ENCODE measurements at regions not wholly inside any gene's neighbourhood (a gene's known extent, or its start where the extent isn't known, plus 50 kb on each side); places are given as distances from the start of the nearest gene placed in this dataset.

DNA sequence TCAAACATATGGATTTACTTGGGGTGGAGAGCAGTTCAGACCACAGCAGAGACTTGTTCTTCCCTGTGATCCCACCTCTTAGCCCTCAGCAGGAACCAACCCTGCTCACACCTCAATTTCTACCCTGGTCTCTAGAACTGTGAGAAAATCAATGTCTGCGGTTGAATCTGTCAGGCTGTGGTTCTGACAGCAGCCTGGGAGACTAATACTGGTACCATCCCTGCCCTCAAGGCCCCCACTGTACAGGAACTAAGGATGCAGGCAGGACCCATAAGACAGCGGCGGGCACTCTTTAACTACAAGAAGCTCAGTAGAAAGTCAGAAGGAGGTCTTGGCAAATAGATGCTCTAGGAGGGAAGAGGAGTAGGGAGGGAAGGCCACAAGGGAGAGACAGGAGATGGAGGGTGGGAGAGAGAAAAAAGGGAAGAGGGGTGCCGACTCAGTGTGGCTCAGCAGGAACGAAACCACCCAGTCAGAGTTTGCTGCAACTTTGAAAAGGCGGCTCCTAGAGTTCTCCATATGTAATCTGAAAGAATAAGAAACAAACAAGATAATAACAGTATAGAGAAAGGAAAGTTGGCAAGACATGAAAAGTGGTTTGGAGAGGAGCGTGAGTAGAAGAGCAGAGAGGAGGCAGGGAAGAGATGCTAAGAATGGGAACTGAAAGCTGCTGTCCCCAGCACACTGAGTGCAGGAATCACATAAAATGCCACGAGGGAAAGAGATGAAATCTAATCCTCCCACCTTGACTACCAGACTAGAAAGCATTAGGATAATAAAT is 323.9 kb upstream of the ID2 start:
- H3K4me2 ChIP-seq (ENCODE audit: low read length): no peak overlapping the region
- no peak overlapping the region for H3K4me3 ChIP-seq (ENCODE audit: low read length)
- H3K9me2 ChIP-seq (ENCODE audit: insufficient read depth, low read length): no peaks in the 10 kb centered on the region
- H2AFZ ChIP-seq (ENCODE audit: low read depth, low read length): no peak overlapping the region
- H3K27me3 ChIP-seq (ENCODE audit: insufficient read depth, low read depth, low read length): no peaks in the 10 kb centered on the region
- H4K20me1 ChIP-seq (ENCODE audit: insufficient read depth): no peaks in the 10 kb centered on the region
- H3K27ac ChIP-seq (ENCODE audit: low read length): no peak overlapping the region
- H3K36me3 ChIP-seq (ENCODE audit: insufficient read depth, low read length): no peaks in the 10 kb centered on the region
- TF ChIP-seq, protein P1, sequence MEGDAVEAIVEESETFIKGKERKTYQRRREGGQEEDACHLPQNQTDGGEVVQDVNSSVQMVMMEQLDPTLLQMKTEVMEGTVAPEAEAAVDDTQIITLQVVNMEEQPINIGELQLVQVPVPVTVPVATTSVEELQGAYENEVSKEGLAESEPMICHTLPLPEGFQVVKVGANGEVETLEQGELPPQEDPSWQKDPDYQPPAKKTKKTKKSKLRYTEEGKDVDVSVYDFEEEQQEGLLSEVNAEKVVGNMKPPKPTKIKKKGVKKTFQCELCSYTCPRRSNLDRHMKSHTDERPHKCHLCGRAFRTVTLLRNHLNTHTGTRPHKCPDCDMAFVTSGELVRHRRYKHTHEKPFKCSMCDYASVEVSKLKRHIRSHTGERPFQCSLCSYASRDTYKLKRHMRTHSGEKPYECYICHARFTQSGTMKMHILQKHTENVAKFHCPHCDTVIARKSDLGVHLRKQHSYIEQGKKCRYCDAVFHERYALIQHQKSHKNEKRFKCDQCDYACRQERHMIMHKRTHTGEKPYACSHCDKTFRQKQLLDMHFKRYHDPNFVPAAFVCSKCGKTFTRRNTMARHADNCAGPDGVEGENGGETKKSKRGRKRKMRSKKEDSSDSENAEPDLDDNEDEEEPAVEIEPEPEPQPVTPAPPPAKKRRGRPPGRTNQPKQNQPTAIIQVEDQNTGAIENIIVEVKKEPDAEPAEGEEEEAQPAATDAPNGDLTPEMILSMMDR (IDR thresholded peaks at IDR 0.05; ENCODE audit: poor library complexity, severe bottlenecking): no peak
- TF ChIP-seq RAD21 (conservative IDR thresholded peaks at IDR 0.05) (no peak), POLR2AphosphoS5 (IDR thresholded peaks at IDR 0.05) (no peak)
- no peaks in the 10 kb centered on the region for H3F3A ChIP-seq (ENCODE audit: insufficient read depth, low read length, poor library complexity, severe bottlenecking)
- H3K9me3 ChIP-seq (ENCODE audit: low read length): no peaks in the 10 kb centered on the region
- H3K9ac ChIP-seq (ENCODE audit: low read length): no peak overlapping the region
- H3K79me2 ChIP-seq (replicated peaks; ENCODE audit: insufficient read depth, low read length): no peaks in the 10 kb centered on the region

DNA sequence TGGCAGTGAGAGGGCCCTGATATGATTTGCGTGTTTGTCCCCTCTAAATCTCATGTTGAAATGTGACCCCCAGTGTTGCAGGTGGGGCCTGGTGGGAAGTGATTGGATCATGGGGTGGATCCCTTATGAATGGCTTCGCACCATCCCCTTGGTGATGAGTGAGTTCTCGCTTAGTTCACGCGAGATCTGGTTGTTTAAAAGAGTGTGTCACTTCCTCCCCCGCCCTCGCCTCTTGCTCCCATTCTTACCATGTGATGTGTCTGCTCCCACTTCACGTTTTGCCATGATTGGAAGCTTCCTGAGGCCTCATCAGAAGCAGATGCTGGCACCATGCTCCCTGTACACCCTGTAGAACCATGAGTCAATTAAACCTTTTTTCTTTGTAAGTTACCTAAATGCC is 319.9 kb upstream of the ID2 start:
- no peaks in the 10 kb centered on the region for H3K79me2 ChIP-seq (replicated peaks; ENCODE audit: insufficient read depth, low read length)
- TF ChIP-seq, protein P2, sequence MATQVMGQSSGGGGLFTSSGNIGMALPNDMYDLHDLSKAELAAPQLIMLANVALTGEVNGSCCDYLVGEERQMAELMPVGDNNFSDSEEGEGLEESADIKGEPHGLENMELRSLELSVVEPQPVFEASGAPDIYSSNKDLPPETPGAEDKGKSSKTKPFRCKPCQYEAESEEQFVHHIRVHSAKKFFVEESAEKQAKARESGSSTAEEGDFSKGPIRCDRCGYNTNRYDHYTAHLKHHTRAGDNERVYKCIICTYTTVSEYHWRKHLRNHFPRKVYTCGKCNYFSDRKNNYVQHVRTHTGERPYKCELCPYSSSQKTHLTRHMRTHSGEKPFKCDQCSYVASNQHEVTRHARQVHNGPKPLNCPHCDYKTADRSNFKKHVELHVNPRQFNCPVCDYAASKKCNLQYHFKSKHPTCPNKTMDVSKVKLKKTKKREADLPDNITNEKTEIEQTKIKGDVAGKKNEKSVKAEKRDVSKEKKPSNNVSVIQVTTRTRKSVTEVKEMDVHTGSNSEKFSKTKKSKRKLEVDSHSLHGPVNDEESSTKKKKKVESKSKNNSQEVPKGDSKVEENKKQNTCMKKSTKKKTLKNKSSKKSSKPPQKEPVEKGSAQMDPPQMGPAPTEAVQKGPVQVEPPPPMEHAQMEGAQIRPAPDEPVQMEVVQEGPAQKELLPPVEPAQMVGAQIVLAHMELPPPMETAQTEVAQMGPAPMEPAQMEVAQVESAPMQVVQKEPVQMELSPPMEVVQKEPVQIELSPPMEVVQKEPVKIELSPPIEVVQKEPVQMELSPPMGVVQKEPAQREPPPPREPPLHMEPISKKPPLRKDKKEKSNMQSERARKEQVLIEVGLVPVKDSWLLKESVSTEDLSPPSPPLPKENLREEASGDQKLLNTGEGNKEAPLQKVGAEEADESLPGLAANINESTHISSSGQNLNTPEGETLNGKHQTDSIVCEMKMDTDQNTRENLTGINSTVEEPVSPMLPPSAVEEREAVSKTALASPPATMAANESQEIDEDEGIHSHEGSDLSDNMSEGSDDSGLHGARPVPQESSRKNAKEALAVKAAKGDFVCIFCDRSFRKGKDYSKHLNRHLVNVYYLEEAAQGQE (IDR thresholded peaks at IDR 0.05; ENCODE audit: borderline replicate concordance): no peak
- TF ChIP-seq EZH2 (IDR thresholded peaks at IDR 0.05; ENCODE audit: borderline replicate concordance, insufficient read depth, low read length, poor library complexity, severe bottlenecking) (no peak), TAF1 (IDR thresholded peaks at IDR 0.05; ENCODE audit: low read depth) (no peak), SMC3 (conservative IDR thresholded peaks at IDR 0.05; ENCODE audit: poor library complexity) (no peak), RAD21 (conservative IDR thresholded peaks at IDR 0.05) (no peak), EP300 (conservative IDR thresholded peaks at IDR 0.05; ENCODE audit: poor library complexity, severe bottlenecking) (no peak), POLR2AphosphoS5 (IDR thresholded peaks at IDR 0.05) (no peak), MXI1 (conservative IDR thresholded peaks at IDR 0.05; ENCODE audit: poor library complexity, severe bottlenecking) (no peak)
- TF ChIP-seq, protein P1 (IDR thresholded peaks at IDR 0.05; ENCODE audit: poor library complexity, severe bottlenecking): no peak
- no peak overlapping the region for H3K27ac ChIP-seq (ENCODE audit: low read length)
- no peaks in the 10 kb centered on the region for H3K9me3 ChIP-seq (ENCODE audit: low read length)
- H3K9me2 ChIP-seq (ENCODE audit: insufficient read depth, low read length): no peaks in the 10 kb centered on the region
- no peaks in the 10 kb centered on the region for H3K27me3 ChIP-seq (ENCODE audit: insufficient read depth, low read depth, low read length)
- H2AFZ ChIP-seq (ENCODE audit: low read depth, low read length): no peak overlapping the region
- H3K36me3 ChIP-seq (ENCODE audit: insufficient read depth, low read length): no peaks in the 10 kb centered on the region
- no peak overlapping the region for H3K4me3 ChIP-seq (ENCODE audit: low read length)
- no peaks in the 10 kb centered on the region for H3F3A ChIP-seq (ENCODE audit: insufficient read depth, low read length, poor library complexity, severe bottlenecking)
- no peaks in the 10 kb centered on the region for H4K20me1 ChIP-seq (ENCODE audit: insufficient read depth)
- no peak overlapping the region for H3K9ac ChIP-seq (ENCODE audit: low read length)
- H3K4me2 ChIP-seq (ENCODE audit: low read length): no peak overlapping the region

All from neural cell (in vitro differentiated cells).